ENCODE measurements at regions not wholly inside any gene's neighbourhood (a gene's known extent, or its start where the extent isn't known, plus 50 kb on each side); places are given as distances from the start of the nearest gene placed in this dataset.

DNA sequence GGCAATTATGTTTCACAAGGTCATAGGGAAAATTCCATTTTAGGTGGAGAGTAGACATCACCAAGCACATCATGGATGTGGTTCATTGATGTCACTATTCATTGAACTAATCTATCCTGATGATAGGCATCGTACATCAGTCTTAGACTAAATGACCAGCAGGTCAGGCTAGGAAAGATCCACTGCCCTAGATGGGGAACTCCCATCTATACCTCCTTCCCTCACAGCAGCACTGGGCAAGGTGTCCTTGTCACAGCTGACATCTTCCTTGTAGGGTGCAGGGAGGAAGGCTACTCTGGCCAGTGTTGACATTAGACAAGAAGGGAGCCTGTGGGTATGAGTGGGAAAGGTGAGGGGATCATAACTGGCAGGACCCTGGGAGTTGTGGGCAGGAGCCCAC, 63.8 kb upstream of the CAPRIN2 start:
- H3K4me3 ChIP-seq (ENCODE audit: insufficient read depth, low read depth, low read length): no peak overlapping the region
- H3K4me1 ChIP-seq (ENCODE audit: control insufficient read depth, insufficient read depth, low read length): peaks cover under 1% of the 10 kb centered on the region
- 57 to 94% methylated on average over 1 of the region's 1 CpG for WGBS, 2 experiments
- H3K36me3 ChIP-seq (ENCODE audit: control insufficient read depth, insufficient read depth, low read length): no peaks in the 10 kb centered on the region
- H3K27ac ChIP-seq (ENCODE audit: insufficient read depth, low read depth, low read length, poor library complexity, severe bottlenecking): no peak overlapping the region
- H3K27me3 ChIP-seq (ENCODE audit: control insufficient read depth, insufficient read depth, low read length, poor library complexity, severe bottlenecking): peaks cover 21% of the 10 kb centered on the region
- H3K9me3 ChIP-seq (ENCODE audit: control insufficient read depth, low read length): no peaks in the 10 kb centered on the region

DNA sequence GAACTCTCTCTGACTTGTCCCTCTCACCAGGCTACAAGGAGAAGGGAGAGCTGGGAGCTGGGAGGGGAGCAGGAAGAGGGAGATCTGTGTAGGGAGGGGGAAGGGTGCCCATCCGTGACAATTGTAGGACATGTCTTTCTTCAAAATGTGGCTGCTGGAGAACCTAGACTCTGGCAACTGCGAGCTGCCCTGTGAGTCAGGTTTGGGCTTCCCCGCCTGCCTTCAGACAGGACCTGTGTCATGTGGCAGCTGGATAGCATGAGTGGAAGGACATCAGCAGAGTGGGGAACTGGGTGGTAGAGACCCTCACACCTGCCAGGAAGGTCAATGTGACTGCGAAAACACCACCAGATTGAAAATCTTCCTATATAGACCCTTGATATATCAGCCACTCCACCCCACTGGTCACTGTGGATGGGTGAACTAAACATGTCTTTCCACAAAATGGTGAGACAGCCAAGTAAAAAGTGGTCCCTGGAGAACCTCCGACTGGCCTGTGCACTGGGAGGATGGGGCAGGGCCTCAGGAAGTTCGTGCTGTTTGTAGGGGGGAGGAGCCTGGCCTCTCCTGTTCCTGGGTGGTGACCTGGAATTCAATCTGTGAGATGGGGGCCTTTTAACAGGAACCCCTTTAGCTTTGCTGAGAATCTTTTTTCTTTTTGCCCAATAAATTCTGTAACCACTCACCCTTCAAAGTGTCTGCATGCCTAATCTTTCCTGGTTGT, 62.2 kb upstream of the CAPRIN2 start:
- 82 to 93% methylated on average over 6 of the region's 6 CpGs for WGBS, 2 experiments
- Histone ChIP-seq H3K36me3 (ENCODE audit: control insufficient read depth, insufficient read depth, low read length) (no peaks in the 10 kb centered on the region), H3K27ac (ENCODE audit: insufficient read depth, low read depth, low read length, poor library complexity, severe bottlenecking) (no peak overlapping the region), H3K9me3 (ENCODE audit: control insufficient read depth, low read length) (no peaks in the 10 kb centered on the region), H3K4me1 (ENCODE audit: control insufficient read depth, insufficient read depth, low read length) (no peaks in the 10 kb centered on the region), H3K4me3 (ENCODE audit: insufficient read depth, low read depth, low read length) (no peak overlapping the region), H3K27me3 (ENCODE audit: control insufficient read depth, insufficient read depth, low read length, poor library complexity, severe bottlenecking) (peaks cover 7% of the 10 kb centered on the region)

DNA sequence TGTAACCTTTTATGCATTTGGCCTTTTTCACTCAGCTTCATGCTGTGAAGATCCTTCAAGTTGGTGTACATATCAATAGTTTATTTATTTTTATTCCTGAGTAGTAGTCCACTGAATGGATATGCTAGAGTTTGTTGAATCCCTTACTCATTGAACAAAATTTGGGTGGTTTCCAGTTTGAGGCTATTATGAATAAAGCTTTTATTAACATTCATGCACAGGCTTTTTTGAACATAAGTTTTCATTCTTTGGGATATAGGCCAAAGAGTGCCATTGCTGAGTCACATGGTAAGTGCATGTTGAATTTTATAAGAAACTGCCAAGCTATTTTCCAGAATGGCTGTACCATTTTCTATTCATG, 59.5 kb upstream of the CAPRIN2 start:
- Histone ChIP-seq H3K36me3 (ENCODE audit: control insufficient read depth, insufficient read depth, low read length) (no peaks in the 10 kb centered on the region), H3K4me1 (ENCODE audit: control insufficient read depth, insufficient read depth, low read length) (no peaks in the 10 kb centered on the region), H3K9me3 (ENCODE audit: control insufficient read depth, low read length) (no peaks in the 10 kb centered on the region), H3K27me3 (ENCODE audit: control insufficient read depth, insufficient read depth, low read length, poor library complexity, severe bottlenecking) (no peaks in the 10 kb centered on the region), H3K27ac (ENCODE audit: insufficient read depth, low read depth, low read length, poor library complexity, severe bottlenecking) (no peak overlapping the region), H3K4me3 (ENCODE audit: insufficient read depth, low read depth, low read length) (no peak overlapping the region)

DNA sequence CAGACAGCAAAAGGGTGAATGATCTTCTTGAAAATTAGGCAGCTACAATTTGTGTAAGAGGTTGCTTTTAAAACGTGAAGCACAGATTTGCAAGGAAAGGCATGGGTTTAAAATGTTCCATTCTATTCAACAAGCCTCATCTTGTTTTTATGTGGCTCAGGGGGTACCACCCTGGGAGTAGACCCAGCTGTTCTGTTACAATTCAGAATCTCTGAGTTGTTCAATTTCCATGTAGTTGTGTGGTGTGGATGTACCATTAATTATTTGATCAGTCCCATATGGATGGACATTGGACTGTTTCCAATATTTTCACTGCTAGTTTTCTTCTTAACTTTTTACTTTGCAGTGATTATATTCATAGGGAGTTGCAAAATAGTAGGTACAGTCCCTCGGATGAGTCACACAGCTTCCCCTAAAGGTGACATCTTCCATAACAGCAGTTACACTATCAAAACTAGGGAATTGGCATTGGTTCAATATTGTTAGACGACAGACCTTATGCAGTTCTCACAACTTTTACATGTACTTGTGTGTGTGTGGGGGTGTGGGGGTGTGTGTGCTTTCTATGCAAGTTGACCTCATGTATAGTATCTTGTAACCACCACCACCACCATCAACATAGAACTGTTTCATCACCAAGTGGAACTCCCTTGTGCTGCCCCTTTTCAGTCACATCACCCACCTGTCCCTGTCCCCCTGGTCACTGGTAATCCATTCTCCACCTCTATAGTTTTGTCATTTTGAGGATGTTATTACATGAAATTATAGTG, 59.0 kb upstream of the CAPRIN2 start:
- no peak overlapping the region for H3K4me3 ChIP-seq (ENCODE audit: insufficient read depth, low read depth, low read length)
- H3K27me3 ChIP-seq (ENCODE audit: control insufficient read depth, insufficient read depth, low read length, poor library complexity, severe bottlenecking): no peaks in the 10 kb centered on the region
- H3K27ac ChIP-seq (ENCODE audit: insufficient read depth, low read depth, low read length, poor library complexity, severe bottlenecking): no peak overlapping the region
- H3K36me3 ChIP-seq (ENCODE audit: control insufficient read depth, insufficient read depth, low read length): no peaks in the 10 kb centered on the region
- H3K9me3 ChIP-seq (ENCODE audit: control insufficient read depth, low read length): no peaks in the 10 kb centered on the region
- H3K4me1 ChIP-seq (ENCODE audit: control insufficient read depth, insufficient read depth, low read length): no peaks in the 10 kb centered on the region
- WGBS, 2 experiments: 84 to 95% methylated on average over 2 of the region's 3 CpGs

DNA sequence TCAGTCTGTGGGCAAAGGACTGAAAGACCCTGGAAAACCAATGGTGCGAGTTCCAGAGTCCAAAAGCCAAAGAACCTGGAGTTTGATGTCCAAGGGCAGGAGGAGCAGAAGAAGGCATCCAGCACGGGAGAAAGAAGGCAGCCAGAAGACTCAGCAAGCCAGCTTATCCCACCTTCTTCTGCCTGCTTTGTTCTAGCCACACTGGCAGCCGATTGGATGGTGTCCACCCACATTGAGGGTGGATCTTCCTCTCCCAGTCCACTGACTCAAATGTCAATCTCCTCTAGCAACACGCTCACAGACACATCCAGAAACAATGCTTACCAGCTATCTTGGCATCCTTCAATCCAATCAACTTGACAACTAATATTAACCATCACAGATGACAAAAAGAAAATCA, 57.2 kb upstream of the CAPRIN2 start:
- no peaks in the 10 kb centered on the region for H3K27me3 ChIP-seq (ENCODE audit: control insufficient read depth, insufficient read depth, low read length, poor library complexity, severe bottlenecking)
- H3K36me3 ChIP-seq (ENCODE audit: control insufficient read depth, insufficient read depth, low read length): no peaks in the 10 kb centered on the region
- H3K9me3 ChIP-seq (ENCODE audit: control insufficient read depth, low read length): no peaks in the 10 kb centered on the region
- no peaks in the 10 kb centered on the region for H3K4me1 ChIP-seq (ENCODE audit: control insufficient read depth, insufficient read depth, low read length)
- 72% methylated on average over 4 of the region's 4 CpGs for WGBS, 2 experiments
- H3K4me3 ChIP-seq (ENCODE audit: insufficient read depth, low read depth, low read length): no peak overlapping the region
- no peak overlapping the region for H3K27ac ChIP-seq (ENCODE audit: insufficient read depth, low read depth, low read length, poor library complexity, severe bottlenecking)

DNA sequence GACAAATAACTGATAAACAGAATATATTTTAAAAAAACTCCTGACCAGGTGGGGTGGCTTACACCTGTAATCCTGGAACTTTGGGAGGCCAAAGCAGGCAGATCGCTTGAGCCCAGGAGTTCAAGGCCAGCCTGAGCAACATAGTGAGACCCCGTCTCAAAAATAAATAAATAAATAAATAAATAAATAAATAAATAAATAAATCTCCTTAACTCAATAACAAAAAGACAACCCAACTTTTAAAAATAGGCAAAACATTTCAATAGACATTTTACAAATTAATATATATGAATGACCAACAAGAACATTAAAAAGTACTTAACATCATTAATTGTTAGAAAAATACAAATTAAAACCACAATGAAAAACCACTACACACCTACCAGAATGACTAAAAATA, 56.2 kb upstream of the CAPRIN2 start:
- Histone ChIP-seq H3K36me3 (ENCODE audit: control insufficient read depth, insufficient read depth, low read length) (no peaks in the 10 kb centered on the region), H3K4me3 (ENCODE audit: insufficient read depth, low read depth, low read length) (no peak overlapping the region), H3K9me3 (ENCODE audit: control insufficient read depth, low read length) (no peaks in the 10 kb centered on the region), H3K27me3 (ENCODE audit: control insufficient read depth, insufficient read depth, low read length, poor library complexity, severe bottlenecking) (no peaks in the 10 kb centered on the region), H3K4me1 (ENCODE audit: control insufficient read depth, insufficient read depth, low read length) (no peaks in the 10 kb centered on the region), H3K27ac (ENCODE audit: insufficient read depth, low read depth, low read length, poor library complexity, severe bottlenecking) (no peak overlapping the region)
- 80 to 100% methylated on average over 1 of the region's 2 CpGs for WGBS, 2 experiments

DNA sequence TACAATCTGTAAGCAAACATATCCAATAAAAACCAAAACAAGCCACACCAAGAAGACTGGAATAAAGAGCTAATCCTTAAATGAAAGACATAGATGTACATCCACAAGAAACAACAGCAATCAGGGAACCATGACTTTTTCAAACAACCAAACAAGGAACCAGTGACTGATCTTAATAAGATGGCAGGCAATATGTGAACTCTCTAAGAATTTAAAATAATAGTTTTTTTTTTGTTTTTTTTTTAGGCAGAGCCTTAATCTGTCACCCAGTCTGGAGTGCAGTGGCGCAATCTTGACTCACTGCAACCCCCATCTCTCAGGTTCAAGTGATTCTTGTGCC, 52.9 kb upstream of the CAPRIN2 start:
- no peaks in the 10 kb centered on the region for H3K4me1 ChIP-seq (ENCODE audit: control insufficient read depth, insufficient read depth, low read length)
- no peak overlapping the region for H3K4me3 ChIP-seq (ENCODE audit: insufficient read depth, low read depth, low read length)
- no peak overlapping the region for H3K27ac ChIP-seq (ENCODE audit: insufficient read depth, low read depth, low read length, poor library complexity, severe bottlenecking)
- no peaks in the 10 kb centered on the region for H3K36me3 ChIP-seq (ENCODE audit: control insufficient read depth, insufficient read depth, low read length)
- no peaks in the 10 kb centered on the region for H3K27me3 ChIP-seq (ENCODE audit: control insufficient read depth, insufficient read depth, low read length, poor library complexity, severe bottlenecking)
- H3K9me3 ChIP-seq (ENCODE audit: control insufficient read depth, low read length): no peaks in the 10 kb centered on the region
- WGBS, 2 experiments: 77% methylated on average over 1 of the region's 1 CpG

DNA sequence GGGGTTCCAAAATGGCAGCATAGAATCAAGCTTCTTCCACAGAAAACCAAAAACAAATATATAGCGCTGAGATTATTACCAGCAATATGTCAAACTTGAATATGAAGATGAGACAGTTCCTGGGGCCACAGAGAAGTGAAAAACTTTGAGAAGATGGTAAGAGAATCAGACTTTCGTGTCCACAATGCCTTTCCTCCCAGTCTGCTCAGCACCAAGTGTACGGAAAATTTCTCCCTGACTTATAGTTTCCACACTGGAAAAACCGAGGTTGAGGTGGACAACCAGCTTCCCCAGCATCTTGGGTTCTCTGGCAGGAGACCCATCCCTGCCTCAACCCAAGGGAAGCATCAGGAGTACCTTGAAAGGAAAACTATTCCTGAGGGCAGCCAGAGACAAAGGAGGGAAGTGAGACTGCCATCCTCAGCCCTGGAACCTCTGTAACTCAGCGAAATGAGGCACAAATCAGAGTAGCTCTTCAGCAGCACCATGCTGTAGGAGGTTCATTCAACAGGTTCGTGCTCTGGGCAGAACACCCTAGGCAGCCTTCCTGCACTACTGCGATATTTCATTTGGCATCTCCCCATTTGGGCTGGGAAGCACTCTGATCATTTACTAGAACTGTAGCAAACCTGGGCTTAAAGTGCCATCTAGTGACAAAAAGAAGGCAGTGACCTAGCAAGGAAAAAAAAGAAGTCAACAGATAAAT, 52.4 kb upstream of the CAPRIN2 start:
- no peaks in the 10 kb centered on the region for H3K4me1 ChIP-seq (ENCODE audit: control insufficient read depth, insufficient read depth, low read length)

DNA sequence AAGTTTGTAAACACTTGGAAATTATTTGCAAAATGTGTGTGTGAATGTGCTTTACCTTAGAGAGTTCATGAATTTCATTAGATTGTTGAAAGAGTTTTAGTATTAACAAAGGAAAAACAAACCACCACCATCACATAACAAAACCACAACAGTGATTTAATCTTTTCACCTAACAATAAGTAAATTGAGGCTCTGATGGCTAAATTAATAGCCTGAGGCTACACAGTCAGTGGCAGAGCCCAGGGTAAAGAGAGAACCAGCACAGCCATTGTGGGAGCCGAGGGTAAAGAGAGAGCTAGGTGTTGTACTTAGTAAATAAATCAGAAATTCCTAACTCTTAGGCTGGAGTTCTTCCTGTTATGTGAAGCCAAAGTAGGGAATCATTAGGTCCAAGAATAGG, 51.2 kb upstream of the CAPRIN2 start:
- Histone ChIP-seq H3K4me3 (ENCODE audit: insufficient read depth, low read depth, low read length) (no peak overlapping the region), H3K27me3 (ENCODE audit: control insufficient read depth, insufficient read depth, low read length, poor library complexity, severe bottlenecking) (no peaks in the 10 kb centered on the region), H3K4me1 (ENCODE audit: control insufficient read depth, insufficient read depth, low read length) (no peaks in the 10 kb centered on the region), H3K27ac (ENCODE audit: insufficient read depth, low read depth, low read length, poor library complexity, severe bottlenecking) (no peak overlapping the region), H3K36me3 (ENCODE audit: control insufficient read depth, insufficient read depth, low read length) (no peaks in the 10 kb centered on the region), H3K9me3 (ENCODE audit: control insufficient read depth, low read length) (no peaks in the 10 kb centered on the region)
- WGBS, 2 experiments: 56 to 86% methylated on average over 1 of the region's 1 CpG

More for the DNA sequence above, 52.4 kb upstream of the CAPRIN2 start:
- H3K9me3 ChIP-seq (ENCODE audit: control insufficient read depth, low read length): no peaks in the 10 kb centered on the region
- no peak overlapping the region for H3K27ac ChIP-seq (ENCODE audit: insufficient read depth, low read depth, low read length, poor library complexity, severe bottlenecking)
- WGBS, 2 experiments: 63 to 67% methylated on average over 7 of the region's 7 CpGs
- no peaks in the 10 kb centered on the region for H3K27me3 ChIP-seq (ENCODE audit: control insufficient read depth, insufficient read depth, low read length, poor library complexity, severe bottlenecking)
- no peaks in the 10 kb centered on the region for H3K36me3 ChIP-seq (ENCODE audit: control insufficient read depth, insufficient read depth, low read length)
- H3K4me3 ChIP-seq (ENCODE audit: insufficient read depth, low read depth, low read length): no peak overlapping the region

All from ectodermal cell (in vitro differentiated cells).